Hepatocyte (in vitro differentiated cells): ENCODE measurements at regions not wholly inside any gene's neighbourhood (a gene's known extent, or its start where the extent isn't known, plus 50 kb on each side); places are given as distances from the start of the nearest gene placed in this dataset.

ENCODE experiments used
- CTCF ChIP-seq: fragments of 200-600 bp; sonication (generic); IDR thresholded peaks from 2 replicates; pipeline ENCODE4 v1.5.1; 2016; ENCODE audit warnings: antibody characterized with exemption, mild to moderate bottlenecking; ENCODE audit not compliant: poor library complexity
- EZH2phosphoT487 ChIP-seq: fragments of 200-600 bp; sonication (generic); IDR thresholded peaks from one replicate; pipeline ENCODE4 v1.6.1; 2018; ENCODE audit warnings: antibody characterized with exemption, mild to moderate bottlenecking, low read depth, moderate library complexity; ENCODE audit not compliant: unreplicated experiment, severe bottlenecking

DNA sequence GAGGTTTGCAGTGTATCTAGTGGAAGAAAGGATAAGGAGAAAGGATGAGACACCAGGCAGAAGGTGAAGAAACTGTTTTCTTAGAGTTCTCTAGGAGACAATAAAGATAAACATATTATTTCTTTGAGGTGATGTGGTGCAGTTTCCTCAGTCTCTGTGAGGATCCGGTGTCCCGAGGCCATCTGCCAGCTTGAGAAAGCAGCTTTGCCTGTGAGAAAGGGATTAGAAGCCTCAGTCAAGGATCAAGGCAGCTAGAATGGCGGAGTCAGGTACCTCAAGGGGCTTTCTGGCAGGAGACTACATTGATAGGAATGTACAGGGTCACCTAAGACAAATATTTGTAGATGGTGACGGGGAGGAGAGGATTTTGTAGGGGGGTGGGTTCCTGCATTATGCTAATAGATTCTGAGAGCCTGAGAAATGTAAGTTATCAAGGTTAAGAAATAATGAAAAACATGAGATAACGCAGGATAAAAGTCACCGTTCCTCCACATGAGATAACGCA, 103.9 kb upstream of the MB21D2 start:
- TF ChIP-seq CTCF (no peak), EZH2phosphoT487 (no peak)
